ENCODE measurements at regions not wholly inside any gene's neighbourhood (a gene's known extent, or its start where the extent isn't known, plus 50 kb on each side); places are given as distances from the start of the nearest gene placed in this dataset.

DNA sequence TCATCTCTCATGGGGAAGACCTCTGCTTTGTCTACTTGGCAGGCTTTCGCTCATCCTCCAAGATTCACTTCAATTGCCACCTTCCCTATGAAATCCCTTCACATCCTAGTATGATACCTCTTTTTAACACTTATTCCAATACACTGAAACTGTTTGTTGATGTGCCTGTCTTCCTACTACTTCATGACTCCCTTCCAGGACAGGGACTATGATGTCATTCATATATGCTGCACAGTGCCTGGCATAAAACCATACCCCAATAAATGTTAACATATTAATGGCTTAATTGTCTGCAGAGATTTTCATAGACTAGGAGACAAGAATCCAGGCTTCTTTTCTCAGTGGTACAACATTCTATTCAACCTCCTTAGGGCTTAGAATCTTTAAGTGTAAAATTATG is 215.5 kb downstream of the ZNF608 start:
- TF ChIP-seq YY1 (IDR thresholded peaks at IDR 0.05; ENCODE audit: borderline replicate concordance in 1 of 3, control insufficient read depth in 1 of 3, extremely low read depth in 1 of 3, insufficient read depth in 3 of 3, insufficient read length in 1 of 3, insufficient replicate concordance in 2 of 3, low read depth in 1 of 3, low read length in 2 of 3) (no peak), ZNF121 (CRISPR knock-in tag; conservative IDR thresholded peaks at IDR 0.05) (no peak), ZNF707 (CRISPR knock-in tag; conservative IDR thresholded peaks at IDR 0.05) (no peak), CSDE1 (IDR thresholded peaks at IDR 0.05) (no peak), SAFB (IDR thresholded peaks at IDR 0.05; ENCODE audit: borderline replicate concordance, low read depth, low read length) (no peak), MAFF (IDR thresholded peaks at IDR 0.05; ENCODE audit: low read length) (no peak), POLR2A (conservative IDR thresholded peaks at IDR 0.05) (no peak), POLR2AphosphoS5 (IDR thresholded peaks at IDR 0.05; ENCODE audit: control insufficient read depth, insufficient read depth, low read depth, low read length) (no peak), ZNF134 (CRISPR knock-in tag; conservative IDR thresholded peaks at IDR 0.05) (no peak), NR2C2 (CRISPR knock-in tag; IDR thresholded peaks at IDR 0.05) (no peak), NR2C2 (tag; IDR thresholded peaks at IDR 0.05) (no peak), KLF10 (CRISPR knock-in tag; IDR thresholded peaks at IDR 0.05) (no peak), TEAD1 (CRISPR knock-in tag; IDR thresholded peaks at IDR 0.05) (no peak)
- TF ChIP-seq, protein P1, sequence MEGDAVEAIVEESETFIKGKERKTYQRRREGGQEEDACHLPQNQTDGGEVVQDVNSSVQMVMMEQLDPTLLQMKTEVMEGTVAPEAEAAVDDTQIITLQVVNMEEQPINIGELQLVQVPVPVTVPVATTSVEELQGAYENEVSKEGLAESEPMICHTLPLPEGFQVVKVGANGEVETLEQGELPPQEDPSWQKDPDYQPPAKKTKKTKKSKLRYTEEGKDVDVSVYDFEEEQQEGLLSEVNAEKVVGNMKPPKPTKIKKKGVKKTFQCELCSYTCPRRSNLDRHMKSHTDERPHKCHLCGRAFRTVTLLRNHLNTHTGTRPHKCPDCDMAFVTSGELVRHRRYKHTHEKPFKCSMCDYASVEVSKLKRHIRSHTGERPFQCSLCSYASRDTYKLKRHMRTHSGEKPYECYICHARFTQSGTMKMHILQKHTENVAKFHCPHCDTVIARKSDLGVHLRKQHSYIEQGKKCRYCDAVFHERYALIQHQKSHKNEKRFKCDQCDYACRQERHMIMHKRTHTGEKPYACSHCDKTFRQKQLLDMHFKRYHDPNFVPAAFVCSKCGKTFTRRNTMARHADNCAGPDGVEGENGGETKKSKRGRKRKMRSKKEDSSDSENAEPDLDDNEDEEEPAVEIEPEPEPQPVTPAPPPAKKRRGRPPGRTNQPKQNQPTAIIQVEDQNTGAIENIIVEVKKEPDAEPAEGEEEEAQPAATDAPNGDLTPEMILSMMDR (IDR thresholded peaks at IDR 0.05 in 2 of 3, conservative IDR thresholded peaks at IDR 0.05 in 1 of 3; ENCODE audit: insufficient read depth in 2 of 3, low read depth in 1 of 3, low read length in 3 of 3) = no peak
- TF ChIP-seq, protein P2, sequence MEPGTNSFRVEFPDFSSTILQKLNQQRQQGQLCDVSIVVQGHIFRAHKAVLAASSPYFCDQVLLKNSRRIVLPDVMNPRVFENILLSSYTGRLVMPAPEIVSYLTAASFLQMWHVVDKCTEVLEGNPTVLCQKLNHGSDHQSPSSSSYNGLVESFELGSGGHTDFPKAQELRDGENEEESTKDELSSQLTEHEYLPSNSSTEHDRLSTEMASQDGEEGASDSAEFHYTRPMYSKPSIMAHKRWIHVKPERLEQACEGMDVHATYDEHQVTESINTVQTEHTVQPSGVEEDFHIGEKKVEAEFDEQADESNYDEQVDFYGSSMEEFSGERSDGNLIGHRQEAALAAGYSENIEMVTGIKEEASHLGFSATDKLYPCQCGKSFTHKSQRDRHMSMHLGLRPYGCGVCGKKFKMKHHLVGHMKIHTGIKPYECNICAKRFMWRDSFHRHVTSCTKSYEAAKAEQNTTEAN (CRISPR knock-in tag; IDR thresholded peaks at IDR 0.05) = no peak

All from K562 (cell line).